GM12874 (cell line): ENCODE measurements at regions not wholly inside any gene's neighbourhood (a gene's known extent, or its start where the extent isn't known, plus 50 kb on each side); places are given as distances from the start of the nearest gene placed in this dataset.

Experiments
- CTCF ChIP-seq: IDR thresholded peaks from 2 replicates; pipeline ENCODE4 v1.5.1; 2011; ENCODE audit warnings: low read depth, mild to moderate bottlenecking, control low read depth, low read length, moderate library complexity; ENCODE audit not compliant: insufficient read depth

GRCh38 chr1:18564676-18565075, 66.0 kb upstream of the PAX7 start:
- no peak for TF ChIP-seq CTCF

DNA sequence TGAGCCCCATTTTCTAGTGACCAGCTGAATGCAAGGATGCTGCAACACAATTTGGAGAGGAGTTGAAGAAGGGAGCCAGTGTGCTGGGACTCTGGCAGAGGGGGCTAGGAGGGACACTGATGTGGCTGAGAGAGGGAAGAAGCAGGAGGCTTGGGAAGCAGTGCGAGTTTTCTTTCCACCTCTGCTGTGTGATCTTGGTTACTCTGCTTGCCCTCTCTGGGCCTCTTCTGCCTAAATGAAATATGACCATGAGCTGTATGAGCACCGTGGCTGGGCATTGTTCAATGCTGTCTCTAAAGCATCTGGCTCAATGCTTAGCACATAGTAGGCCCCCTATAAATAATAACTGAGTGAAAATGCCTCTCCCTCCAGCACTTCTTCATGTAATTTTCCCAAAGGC, 65.3 kb upstream of the PAX7 start:
- TF ChIP-seq CTCF = no peak

DNA sequence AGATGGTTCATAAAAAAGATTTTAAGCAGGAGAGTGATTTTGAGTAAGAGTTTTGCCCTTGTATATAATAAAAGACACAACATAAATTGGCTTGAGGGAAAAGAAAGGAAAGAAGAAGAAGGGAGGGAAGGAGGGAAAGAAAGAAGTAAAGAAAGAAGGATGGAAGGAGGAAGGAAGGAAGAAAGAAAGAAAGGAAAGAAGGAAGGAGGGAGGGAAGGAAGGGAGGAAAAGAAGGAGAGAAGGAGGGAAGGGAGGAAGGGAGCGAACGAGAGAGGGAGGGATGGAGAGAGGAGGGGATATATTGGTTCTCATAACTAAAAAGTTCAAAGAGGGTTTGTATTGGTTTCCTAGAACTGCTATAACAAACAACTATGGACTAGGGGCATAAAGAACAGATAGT, 62.2 kb upstream of the PAX7 start:
- TF ChIP-seq CTCF = no peak

DNA sequence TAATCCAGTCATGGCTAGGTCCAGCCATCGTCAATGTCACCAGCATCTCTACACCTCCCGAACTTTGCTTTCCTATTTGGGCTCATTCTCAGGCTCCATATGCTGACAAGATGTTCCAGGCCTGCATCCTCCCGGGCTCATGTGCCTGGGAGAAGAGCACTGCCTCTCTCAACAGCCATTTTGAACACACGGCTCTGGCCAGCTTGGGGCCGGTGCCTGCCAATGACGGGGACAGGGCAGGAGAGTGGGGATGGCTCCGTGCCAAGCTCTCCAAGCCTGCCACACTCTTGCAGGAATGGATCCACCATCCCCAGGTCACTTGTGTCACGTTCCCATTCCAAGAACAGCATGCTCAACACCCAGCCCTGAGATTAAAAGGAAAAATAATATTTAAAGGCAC, 61.4 kb upstream of the PAX7 start:
- no peak for TF ChIP-seq CTCF

DNA sequence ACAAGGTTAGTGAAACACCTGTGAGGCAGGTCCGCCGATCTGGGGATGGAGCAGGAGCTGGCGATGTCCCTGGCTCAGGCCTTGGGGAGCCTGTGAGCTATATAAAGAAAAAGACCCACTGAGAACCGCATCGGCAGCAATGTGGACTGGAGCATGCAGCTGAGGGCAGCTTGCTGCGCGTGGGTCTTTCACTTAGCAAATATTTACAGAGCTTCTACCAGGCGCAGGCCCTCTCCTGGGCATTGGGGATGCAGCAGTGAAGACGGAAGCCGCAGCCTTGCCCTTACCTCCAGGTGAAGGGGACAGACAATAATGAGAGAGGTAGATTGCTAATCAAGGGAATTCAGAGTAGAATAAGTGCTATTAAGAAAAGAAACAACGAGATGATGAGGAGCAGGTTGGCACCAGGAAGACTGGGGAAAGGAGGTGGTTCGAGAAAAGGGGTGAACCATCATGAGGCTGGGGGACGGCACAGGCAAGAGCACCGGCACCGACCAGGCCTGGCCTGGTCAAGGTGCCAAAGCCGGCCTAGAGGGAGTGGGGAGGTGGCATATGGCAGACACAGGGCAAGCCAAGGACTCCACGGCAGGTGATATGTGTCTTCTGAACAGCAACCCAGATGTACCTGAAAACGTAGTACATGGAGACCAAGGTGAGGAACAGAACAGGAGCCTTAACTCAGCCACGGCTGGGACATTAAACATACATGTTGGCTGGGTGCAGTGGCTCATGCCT, 60.7 kb upstream of the PAX7 start:
- no peak for TF ChIP-seq CTCF

- TF ChIP-seq CTCF = no peak
Observed at GRCh38 chr1:18571275-18571674, 59.4 kb upstream of the PAX7 start.

GRCh38 chr1:18572022-18572880, 58.4 kb upstream of the PAX7 start:
- no peak for TF ChIP-seq CTCF
